GM21390 (cell line): ENCODE measurements at regions not wholly inside any gene's neighbourhood (a gene's known extent, or its start where the extent isn't known, plus 50 kb on each side); places are given as distances from the start of the nearest gene placed in this dataset.
"Not testable (repeated sequence)": the region's sequence is repeated elsewhere in the genome, so short reads cannot be mapped to it uniquely, and the experiment has no call there.

Experiments
- ATAC-seq: cut with Tn5 transposase; IDR thresholded peaks from one replicate; pipeline ENCODE4 v1.9.1; 2021; ENCODE audit not compliant: unreplicated experiment

DNA sequence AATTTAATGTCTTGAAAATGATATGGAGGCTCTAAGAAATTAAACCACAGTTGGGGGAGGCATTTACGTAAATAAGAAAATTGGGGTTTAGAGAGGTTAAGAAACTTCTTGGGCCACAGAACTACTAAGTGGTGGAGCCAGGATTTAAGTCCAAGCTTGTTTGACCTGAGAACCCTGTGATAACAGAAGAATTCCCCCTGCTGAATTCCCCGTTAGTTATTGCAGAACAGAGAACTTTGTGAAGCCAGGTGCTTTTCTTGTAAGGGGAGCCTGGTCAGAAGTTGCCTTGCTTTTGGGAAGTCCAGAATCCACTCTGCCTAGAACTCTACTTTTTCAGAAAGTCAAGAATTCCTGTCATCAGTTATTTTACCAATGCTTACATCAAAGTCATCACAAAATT lies 309.3 kb upstream of the SEMA6A start:
- ATAC-seq: no peak

DNA sequence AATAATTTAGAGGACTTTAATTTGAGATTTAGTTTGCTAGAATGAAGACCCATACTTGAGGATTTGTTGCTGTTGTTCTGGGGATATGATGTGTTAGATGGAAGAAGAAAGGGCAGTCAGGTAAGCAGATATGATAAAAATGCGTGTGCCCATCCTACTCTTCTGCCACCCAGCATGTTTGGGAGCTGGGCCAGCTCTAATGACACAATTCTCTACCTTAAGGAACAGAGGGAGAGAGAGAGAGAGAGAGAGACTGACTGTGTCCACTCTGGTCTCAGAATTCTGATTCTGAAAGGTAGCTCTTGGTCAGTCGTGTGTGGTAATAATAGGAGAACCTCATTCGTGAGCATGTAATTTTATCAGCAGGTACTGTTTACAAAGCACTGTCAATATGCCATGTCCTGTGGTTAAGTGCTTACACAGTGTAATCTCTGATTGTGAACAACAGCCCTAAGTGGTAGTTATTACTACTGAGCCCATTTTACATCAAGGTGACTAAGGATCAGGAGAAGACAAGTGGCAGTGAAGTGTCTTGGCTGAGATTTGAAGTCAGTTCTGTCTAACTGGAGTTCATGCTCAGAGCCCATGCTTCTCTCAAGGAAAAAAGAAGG lies 307.4 kb upstream of the SEMA6A start:
- ATAC-seq: no peak

DNA sequence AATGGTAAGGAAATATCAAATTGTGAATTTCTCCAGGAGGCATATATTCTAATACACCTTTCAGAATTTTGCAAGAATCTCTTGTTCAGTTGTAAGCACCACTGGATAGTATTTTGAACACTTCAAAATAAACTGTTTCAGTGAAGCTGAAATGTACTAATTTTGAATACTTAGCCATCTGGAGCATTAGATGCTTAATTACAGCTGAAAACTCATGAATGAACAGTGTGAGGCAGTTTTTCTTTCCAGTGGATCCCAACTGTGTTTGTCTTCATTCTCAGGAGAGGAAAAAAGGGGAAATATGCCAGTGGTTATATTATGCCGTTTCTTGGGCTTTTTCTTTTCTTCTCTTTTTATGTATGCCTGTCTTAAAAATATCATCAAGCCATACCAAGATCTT lies 306.0 kb upstream of the SEMA6A start:
- no peak for ATAC-seq

DNA sequence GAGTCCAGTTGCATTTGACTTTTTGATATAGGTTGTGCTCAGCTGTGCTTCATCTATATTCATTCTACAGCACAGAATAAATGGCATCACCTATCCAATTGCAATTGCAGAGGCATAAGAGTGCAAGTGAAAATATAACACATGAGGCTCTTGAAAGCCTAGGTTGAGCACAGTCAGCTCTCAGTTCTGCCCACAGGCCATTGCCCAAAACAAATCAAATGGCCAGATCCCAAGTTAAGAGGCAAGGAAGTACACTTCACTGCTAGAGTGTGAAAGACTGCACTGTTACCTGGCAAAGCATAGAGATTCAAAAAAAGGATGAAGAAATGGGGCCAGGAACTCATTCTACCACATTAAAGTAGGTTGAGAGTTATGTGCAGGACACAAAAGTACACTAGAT lies 305.5 kb upstream of the SEMA6A start:
- peak; percentile 57 for ATAC-seq

DNA sequence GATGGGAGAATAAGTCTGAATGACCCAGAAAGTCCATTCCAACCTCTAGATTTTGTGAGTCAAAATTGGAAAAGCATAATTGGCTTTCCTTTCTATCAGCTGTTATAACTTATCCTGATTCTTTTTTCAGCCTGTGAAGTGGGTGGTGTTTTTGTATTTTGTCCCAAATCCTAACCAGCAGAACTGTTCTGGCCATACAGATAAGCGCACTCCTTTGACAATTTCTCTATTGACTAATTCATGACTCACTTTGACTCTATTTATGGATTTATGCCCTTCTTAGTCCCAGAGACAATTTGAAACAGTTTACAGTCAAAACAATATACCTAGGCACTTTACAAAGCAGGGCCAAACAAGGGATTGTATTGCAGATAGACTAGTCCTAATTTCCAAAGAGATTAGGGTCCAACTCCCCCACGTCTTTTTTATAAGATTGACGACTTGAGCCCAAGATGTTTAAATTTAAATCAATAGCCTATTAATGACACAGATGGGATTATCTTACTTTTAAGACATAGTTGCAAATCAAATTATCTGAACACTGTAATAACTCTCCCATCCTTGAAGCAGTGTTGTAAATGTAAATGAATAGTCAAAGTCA lies 301.7 kb upstream of the SEMA6A start:
- no peak for ATAC-seq

DNA sequence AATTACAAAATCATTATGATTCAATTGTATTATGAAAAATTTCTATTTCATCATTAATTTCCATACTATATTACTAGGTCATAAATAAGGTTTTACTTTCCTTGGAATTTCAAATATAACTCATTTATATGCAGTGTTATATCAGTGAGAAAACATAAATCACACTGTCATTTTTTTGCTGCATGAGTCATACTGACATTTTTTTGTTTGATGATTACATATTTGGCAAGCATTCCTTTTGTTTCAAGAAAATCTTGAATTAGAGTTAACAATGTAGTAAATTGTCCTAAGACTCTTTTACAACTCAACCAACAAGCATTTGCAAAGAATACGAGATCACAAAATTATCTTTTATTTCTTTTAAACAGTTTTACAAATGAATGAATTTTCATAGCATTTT lies 298.4 kb upstream of the SEMA6A start:
- ATAC-seq: no peak

DNA sequence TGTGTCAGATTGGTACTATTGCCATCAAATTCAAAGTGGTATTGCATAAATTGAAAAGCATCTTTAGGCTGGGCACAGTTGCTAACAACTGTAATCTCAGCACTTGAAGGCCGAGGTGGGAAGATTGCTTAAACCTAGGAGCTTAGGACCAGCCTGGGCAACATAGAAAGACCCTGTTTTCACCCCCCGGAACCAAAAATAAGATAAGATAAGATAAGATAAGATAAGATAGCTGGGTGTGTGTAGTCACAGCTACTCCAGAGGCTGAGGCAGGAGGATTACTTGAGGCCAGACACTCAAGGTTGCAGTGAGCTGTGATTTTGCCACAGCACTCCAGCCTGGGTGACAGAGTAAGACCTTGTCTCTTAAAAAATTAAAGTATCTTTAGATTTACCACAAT lies 297.9 kb upstream of the SEMA6A start:
- ATAC-seq: no peak

DNA sequence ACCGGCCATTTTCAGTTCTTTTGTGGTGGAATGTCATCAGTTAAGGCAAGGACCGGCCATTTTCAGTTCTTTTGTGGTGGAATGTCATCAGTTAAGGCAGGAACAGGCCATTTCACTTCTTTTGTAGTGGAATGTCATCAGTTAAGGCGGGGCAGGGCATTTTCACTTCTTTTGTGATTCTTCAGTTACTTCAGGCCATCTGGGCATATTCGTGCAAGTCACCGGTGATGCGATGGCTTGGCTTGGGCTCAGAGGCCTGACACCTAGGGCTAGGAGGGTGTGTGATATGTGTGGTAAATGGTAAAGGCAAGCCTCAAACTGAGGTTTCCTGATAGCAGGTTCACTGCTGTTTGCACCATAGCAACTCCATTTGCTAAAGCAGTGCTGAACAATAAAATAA lies 293.2 kb upstream of the SEMA6A start:
- not testable (repeated sequence) for ATAC-seq

DNA sequence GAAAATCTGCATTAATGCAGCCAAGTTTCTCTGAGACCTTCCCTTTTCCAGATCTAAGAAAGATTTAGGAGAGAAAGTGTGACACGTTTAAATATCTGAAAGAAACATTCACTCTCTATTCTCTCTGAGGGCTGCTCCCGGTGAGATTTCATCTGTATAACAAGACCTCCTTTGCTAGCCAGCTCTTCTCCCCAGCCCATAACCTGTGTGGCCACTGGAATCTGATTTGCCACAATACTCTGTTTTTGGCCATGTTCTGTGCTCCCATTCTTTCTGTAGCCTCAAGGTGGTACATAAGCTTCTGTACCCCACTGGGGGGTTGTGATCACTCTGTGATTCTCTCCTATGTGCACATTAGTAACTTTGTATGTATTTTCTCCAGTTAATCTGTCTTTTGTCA lies 291.0 kb upstream of the SEMA6A start:
- no peak for ATAC-seq

DNA sequence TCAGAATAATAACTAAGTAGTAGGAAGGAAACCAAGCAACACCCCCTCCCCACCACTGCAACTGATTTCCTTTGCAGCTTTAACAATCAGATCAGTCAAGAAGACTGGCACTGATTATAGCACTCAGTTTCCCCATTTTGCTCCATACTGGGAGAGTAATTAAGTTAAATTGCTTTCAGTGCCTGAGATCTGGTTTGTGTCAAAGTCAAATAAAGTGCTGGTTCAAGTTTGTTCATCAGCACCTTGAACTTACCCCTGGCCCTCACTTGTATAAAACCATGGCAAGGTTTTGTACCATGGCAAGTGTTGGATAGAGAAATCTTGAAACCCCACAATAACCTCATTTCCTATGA lies 290.2 kb upstream of the SEMA6A start:
- ATAC-seq: no peak

DNA sequence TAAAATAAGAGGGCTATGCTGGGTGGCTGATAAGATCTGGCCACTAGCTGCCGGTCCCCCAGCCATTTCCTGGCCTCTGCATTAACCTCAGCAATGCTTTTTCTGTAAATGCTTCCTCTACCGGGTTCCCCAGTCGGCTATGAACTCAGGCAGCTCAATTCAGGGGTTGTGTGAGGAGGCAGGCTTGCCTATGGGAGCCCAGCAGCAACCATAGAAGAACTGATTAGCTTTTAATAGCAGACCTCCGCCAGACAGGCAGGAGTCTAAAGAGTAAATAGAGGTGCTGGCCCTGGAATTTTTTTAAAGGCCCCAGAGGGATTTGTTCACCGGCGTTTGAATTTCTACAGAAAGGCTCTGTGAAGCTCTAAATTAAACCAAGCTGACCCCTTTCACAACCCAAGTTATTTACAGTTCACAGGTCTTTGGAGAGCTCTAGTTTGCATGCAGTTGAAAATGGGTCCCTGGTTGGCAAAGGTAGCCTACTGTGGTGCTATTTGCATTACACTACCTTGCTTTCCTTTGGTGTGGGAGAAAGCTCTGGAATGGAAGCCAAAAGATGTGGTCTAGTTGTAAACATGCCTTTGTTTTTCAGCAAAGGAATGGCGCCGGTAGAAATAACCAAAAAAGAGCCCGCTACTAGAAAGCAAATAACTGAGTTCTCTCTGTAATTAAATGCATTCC lies 289.7 kb upstream of the SEMA6A start:
- ATAC-seq: no peak

DNA sequence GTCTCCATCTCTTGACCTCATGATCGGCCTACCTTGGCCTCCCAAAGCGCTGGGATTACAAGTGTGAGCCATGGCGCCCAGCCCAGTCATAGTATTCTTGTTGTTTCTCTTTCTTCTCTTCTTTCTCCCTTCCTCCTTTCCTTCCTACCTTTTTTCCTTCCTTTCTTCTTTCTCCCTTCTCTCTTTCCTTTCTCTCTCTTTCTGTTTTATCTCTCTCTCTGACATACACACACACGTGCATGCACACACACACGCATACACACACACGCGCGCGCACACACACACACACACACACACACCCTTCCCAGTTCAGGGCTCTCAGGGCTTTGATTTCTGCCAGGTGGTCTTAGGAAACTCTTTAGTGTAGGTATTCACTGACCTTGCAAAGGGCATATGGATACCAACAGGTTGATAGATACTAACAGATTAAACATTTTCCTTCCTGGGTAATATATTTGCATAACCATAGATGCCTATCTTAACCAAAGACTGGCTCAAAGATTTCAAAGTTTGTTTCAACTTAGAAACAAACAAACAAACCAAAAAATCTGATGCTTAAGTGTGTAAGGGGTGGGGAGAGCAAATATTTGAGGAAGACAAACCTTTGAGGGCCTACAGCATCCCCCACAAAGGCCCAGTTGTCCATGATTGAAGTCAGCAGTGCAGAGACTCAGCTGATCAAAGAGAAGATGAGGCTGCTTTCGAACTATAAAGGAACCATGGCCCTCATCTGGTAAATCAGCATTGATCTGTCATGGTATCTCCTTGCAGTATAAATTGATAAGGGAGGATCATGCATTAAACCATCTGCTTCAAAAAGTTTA lies 288.2 kb upstream of the SEMA6A start:
- ATAC-seq: no peak

DNA sequence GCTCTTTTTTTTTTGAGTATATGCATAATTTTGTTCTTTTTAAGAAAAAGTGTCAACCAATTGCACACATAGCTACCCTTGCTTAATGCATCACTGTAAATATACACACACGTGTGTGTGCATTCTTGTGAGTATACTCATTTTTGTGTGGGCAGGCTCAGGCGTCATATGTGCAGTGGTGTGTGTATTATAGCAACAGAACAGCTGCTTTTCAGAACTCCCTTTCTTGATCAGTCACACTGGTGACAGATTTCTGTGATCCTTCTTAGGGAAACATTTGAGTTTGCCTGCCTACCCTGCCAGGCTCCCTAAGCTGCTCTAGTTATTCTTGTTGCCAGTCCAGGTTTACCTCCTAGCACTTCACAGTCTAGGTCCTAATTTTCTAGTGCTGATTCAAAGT lies 287.0 kb upstream of the SEMA6A start:
- no peak for ATAC-seq

DNA sequence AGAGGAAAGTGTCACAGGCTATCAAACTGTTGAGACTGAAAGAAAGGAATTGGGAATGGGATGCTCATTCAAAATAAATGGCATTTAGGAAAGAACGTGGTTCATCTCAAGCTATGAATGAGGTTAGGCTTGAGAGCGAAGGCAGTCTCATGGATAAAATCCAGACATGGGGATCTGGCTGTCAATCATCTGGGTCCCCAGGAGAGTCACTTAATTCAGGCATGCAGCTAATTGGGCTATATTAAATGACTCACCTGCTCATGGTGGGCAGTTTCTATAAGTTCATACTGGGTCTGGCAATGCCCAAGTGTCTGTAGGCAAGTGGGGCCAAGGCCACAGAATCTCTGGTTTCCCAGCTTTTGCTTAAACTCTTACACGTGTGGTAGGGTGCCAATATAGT lies 286.5 kb upstream of the SEMA6A start:
- ATAC-seq: no peak

DNA sequence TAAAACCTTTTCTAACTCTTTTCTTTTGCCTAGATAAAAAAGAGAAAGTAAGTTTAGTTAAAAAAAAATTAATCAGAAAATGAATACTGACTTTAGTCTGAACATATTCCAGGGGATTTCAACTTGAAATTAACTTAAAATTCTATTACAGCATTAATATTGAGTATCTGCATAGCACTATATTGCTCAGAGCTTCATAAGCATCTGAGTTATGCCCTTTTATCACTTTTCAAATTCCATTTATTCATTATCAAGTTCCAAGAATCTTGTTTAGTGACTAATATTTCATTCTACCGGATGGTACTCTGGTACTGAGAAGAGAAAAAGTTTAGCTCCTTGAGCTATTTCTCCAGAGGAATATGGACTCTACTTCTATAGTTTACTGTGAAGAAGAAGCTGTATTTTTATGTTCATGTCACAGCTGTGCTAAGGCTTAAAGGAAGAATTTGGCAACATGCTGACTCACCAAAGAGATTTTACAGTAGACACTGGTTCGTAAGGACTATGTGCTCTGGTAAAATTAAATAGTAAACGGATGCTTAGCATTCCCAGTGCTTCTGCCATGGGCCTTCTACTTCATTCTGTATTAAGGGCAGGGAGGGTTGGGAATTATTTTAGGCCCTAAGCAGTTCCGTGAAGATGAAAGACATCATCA lies 285.2 kb upstream of the SEMA6A start:
- no peak for ATAC-seq

DNA sequence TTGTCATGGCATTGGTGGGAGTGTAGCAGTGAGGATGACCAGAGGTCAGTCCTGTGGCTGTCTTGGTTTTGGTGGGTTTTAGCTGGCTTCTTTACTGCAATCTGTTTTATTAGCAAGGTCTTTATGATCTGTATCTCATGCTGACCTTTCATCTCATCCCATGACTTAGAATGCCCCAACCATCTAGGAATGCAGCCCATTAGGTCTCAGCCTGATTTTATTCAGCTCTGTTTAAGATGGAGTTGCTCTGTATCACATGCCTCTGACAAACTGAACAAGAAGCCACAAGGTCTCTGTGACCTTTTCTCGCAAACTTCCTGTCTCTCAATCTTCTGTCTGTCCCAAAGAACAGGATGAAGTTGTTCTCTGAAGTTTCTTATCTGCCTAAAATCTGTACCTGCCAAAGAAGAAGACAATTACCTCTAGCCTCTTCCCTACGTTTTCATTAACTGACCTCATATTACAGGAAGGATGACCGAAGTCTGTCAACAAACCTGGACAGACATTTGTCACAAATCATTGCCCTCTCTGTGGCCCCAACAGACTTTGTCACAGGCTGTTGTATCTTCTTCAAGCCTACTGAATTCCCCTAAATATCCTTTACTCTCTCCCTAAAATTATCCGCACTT lies 284.2 kb upstream of the SEMA6A start:
- no peak for ATAC-seq

DNA sequence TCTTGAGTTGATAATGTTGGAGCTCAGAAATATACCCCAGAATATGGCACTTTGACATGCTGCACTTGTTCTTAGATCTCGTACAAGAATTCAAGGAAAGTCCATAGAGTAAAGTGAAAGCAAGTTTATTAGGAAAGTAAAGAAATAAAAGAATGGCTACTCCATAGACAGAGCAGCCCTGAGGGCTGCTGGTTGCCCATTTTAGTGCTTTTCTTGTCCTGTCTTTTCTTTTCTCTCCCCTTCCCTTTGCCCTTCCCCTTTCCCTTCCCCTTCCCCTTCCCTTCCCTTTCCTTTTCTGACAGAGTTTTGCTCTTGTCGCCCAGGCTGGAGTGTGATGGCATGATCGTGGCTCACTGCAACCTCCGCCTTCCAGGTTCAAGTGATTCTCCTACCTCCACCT lies 283.4 kb upstream of the SEMA6A start:
- not testable (repeated sequence) for ATAC-seq

DNA sequence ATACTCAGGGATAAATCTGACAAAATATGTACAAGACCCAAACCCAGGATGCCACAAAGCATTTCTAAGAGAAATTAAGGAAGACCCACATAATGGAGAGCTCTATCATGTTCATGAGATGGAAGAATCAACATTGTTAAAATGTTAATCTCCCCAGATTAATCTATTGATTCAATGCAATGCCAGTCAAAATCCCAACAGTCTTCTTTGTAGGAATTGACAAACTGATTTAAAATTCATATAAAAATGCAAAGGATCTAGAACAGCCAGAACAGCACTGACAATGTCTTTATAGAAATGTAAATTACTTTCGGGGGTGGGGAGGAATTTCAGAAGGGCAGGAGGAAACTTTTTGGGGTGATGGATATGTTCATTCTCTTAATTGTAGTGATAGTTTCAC lies 281.6 kb upstream of the SEMA6A start:
- no peak for ATAC-seq

DNA sequence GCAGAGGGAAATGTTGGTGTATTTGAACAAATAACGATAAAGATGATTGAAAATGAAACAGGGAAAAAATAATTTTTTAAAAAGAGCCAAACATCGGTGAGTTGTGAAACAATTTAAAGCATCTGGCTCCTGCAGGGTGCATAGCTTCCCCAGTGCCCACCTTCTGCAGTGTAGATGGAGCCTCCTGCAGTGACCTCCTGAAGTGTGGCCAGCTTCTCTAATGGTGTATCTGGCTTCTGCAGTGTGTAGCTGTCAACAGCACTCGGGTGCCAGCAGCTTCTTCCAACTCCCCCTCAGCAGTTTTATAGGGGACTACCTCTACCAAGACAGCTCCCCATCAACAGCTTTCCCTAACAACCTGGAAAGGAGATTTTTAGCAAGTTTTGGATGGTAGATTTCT lies 279.4 kb upstream of the SEMA6A start:
- ATAC-seq: no peak

DNA sequence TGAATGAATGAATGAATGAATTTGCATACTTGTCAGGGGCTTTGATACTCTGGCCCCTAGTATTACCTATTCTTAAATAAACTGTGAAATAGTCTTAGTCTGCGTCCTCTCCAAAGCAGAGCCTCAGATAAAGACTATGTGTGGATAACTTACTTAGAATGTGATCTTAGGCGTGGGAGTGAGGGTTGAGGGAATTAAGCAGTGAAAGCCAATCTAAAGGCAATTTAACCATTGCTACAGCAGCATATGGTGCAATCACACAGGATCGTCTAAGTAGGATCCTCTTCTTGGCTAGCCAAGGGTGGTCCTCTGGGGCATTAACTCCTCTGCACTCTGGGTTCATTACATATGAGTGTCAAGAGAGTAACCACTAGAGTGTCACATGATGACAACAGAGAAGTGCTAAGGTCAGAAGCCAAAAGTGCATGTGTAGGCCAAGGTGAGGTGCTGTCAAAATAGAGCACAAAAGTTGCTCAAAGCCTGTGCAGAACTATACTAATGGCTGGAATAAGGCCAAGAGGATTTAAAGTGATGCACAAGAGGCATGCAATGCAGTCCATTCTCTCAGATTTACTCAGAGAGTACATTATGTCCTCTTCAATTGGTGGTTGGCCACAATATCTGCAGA lies 274.4 kb upstream of the SEMA6A start:
- no peak for ATAC-seq

DNA sequence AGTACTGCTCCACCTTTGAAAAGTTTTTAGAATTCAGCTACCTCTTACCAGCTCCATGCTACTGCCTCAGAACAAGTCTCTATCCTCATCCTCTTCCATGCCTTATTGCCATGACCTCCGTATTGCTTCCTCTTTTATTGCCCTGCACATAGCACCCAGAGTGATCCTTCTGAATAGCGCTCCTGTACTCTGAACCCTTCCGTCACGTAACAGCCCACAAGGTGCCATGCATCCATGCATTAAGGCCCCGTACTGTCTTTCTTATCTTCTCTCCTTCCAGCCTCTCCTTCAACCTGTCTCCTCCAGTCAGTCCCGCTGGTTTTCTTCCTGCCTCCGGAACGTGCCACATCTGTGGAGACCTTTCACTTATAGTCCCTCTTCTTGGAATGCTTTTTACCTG lies 273.3 kb upstream of the SEMA6A start:
- ATAC-seq: no peak
